ENCODE measurements at regions not wholly inside any gene's neighbourhood (a gene's known extent, or its start where the extent isn't known, plus 50 kb on each side); places are given as distances from the start of the nearest gene placed in this dataset.

GRCh38 chr11:10618490-10618889, 50.0 kb upstream of the LYVE1 start:
- no peak for DNase-seq
